ENCODE measurements at regions not wholly inside any gene's neighbourhood (a gene's known extent, or its start where the extent isn't known, plus 50 kb on each side); places are given as distances from the start of the nearest gene placed in this dataset.
"Not testable (repeated sequence)": the region's sequence is repeated elsewhere in the genome, so short reads cannot be mapped to it uniquely, and the experiment has no call there.

- no peak for TF ChIP-seq CTCF (conservative IDR thresholded peaks at IDR 0.05)
- Mint-ChIP-seq H3K36me3 (no peaks in the 10 kb centered on the region), H3K27me3 (peaks cover 19% of the 10 kb centered on the region), H3K4me3 (no peak overlapping the region), H3K27ac (no peak overlapping the region), H3K4me1 (ENCODE audit: unreplicated experiment) (no peaks in the 10 kb centered on the region), H3K9me3 (no peaks in the 10 kb centered on the region)
- DNase-seq (ENCODE audit: extremely low spot score, unreplicated experiment): no peak
Measured at GRCh38 chr15:79620112-79620857, 188.1 kb downstream of the MINAR1 start.

GRCh38 chr15:79621805-79622204, 189.7 kb downstream of the MINAR1 start:
- not testable (repeated sequence) for H3K36me3 Mint-ChIP-seq; H3K4me3 Mint-ChIP-seq; H3K9me3 Mint-ChIP-seq; DNase-seq (ENCODE audit: extremely low spot score, unreplicated experiment); H3K4me1 Mint-ChIP-seq (ENCODE audit: unreplicated experiment); H3K27ac Mint-ChIP-seq
- peaks cover 23% of the 10 kb centered on the region for H3K27me3 Mint-ChIP-seq

GRCh38 chr15:79623488-79623887, 191.4 kb downstream of the MINAR1 start:
- Mint-ChIP-seq H3K4me3 (no peak overlapping the region), H3K9me3 (peaks cover 5% of the 10 kb centered on the region), H3K36me3 (no peaks in the 10 kb centered on the region), H3K4me1 (ENCODE audit: unreplicated experiment) (no peaks in the 10 kb centered on the region), H3K27ac (no peak overlapping the region), H3K27me3 (peaks cover 28% of the 10 kb centered on the region)
- no peak for TF ChIP-seq CTCF (conservative IDR thresholded peaks at IDR 0.05)
- no peak for DNase-seq (ENCODE audit: extremely low spot score, unreplicated experiment)

- Mint-ChIP-seq H3K4me3 (no peak overlapping the region), H3K27me3 (peaks cover 26% of the 10 kb centered on the region), H3K4me1 (ENCODE audit: unreplicated experiment) (no peaks in the 10 kb centered on the region), H3K27ac (no peak overlapping the region), H3K9me3 (peaks cover 5% of the 10 kb centered on the region), H3K36me3 (no peaks in the 10 kb centered on the region)
- no peak for DNase-seq (ENCODE audit: extremely low spot score, unreplicated experiment)
- TF ChIP-seq CTCF (conservative IDR thresholded peaks at IDR 0.05): no peak
Measured at GRCh38 chr15:79629687-79630086, 197.6 kb downstream of the MINAR1 start.

GRCh38 chr15:79632457-79632856, 200.3 kb downstream of the MINAR1 start:
- no peak overlapping the region for H3K27ac Mint-ChIP-seq
- no peaks in the 10 kb centered on the region for H3K4me1 Mint-ChIP-seq (ENCODE audit: unreplicated experiment)
- no peak for TF ChIP-seq CTCF (conservative IDR thresholded peaks at IDR 0.05)
- H3K4me3 Mint-ChIP-seq: no peak overlapping the region
- H3K36me3 Mint-ChIP-seq: no peaks in the 10 kb centered on the region
- no peak for DNase-seq (ENCODE audit: extremely low spot score, unreplicated experiment)
- peaks cover 14% of the 10 kb centered on the region for H3K27me3 Mint-ChIP-seq
- H3K9me3 Mint-ChIP-seq: peaks cover under 1% of the 10 kb centered on the region

GRCh38 chr15:79635149-79635771, 203.1 kb downstream of the MINAR1 start:
- Mint-ChIP-seq H3K27ac (no peak overlapping the region), H3K9me3 (no peaks in the 10 kb centered on the region), H3K4me3 (no peak overlapping the region), H3K4me1 (ENCODE audit: unreplicated experiment) (no peaks in the 10 kb centered on the region), H3K27me3 (peaks cover 12% of the 10 kb centered on the region), H3K36me3 (no peaks in the 10 kb centered on the region)
- TF ChIP-seq CTCF (conservative IDR thresholded peaks at IDR 0.05): no peak
- DNase-seq (ENCODE audit: extremely low spot score, unreplicated experiment): no peak
